ENCODE measurements at regions not wholly inside any gene's neighbourhood (a gene's known extent, or its start where the extent isn't known, plus 50 kb on each side); places are given as distances from the start of the nearest gene placed in this dataset.

- TF ChIP-seq, protein P1, sequence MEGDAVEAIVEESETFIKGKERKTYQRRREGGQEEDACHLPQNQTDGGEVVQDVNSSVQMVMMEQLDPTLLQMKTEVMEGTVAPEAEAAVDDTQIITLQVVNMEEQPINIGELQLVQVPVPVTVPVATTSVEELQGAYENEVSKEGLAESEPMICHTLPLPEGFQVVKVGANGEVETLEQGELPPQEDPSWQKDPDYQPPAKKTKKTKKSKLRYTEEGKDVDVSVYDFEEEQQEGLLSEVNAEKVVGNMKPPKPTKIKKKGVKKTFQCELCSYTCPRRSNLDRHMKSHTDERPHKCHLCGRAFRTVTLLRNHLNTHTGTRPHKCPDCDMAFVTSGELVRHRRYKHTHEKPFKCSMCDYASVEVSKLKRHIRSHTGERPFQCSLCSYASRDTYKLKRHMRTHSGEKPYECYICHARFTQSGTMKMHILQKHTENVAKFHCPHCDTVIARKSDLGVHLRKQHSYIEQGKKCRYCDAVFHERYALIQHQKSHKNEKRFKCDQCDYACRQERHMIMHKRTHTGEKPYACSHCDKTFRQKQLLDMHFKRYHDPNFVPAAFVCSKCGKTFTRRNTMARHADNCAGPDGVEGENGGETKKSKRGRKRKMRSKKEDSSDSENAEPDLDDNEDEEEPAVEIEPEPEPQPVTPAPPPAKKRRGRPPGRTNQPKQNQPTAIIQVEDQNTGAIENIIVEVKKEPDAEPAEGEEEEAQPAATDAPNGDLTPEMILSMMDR (IDR thresholded peaks at IDR 0.05; ENCODE audit: low read depth, low read length, poor library complexity, severe bottlenecking): no peak
- TF ChIP-seq EZH2phosphoT487 (IDR thresholded peaks at IDR 0.05; ENCODE audit: borderline replicate concordance, low read length): no peak
Measured at GRCh38 chr10:55158633-55159032, 357.6 kb upstream of the PCDH15 start.

All from DOHH2 (cell line).